BJ (cell line): ENCODE measurements at regions not wholly inside any gene's neighbourhood (a gene's known extent, or its start where the extent isn't known, plus 50 kb on each side); places are given as distances from the start of the nearest gene placed in this dataset.

ENCODE experiments used
- CTCF ChIA-PET: fragments of 350-600 bp; formaldehyde crosslinking; extraction: SDS; loops from one replicate; lab custom pipeline; 2021; ENCODE audit warnings: antibody characterized with exemption, inconsistent platforms; lab: Yijun Ruan, JAX
- POLR2A ChIA-PET: fragments of 300-600 bp; sonication (Branson Sonifier 250); formaldehyde crosslinking; extraction: SDS; loops from one replicate; lab custom pipeline; 2021; ENCODE audit warnings: antibody characterized with exemption; lab: Charles Lee
- DNase-seq: peaks from one replicate; pipeline ENCODE4 v3.0.0-alpha.2; 2011; ENCODE audit warnings: low read depth
- H3K27me3 ChIP-seq: 2 replicates; pipeline ENCODE4 v1.6.0; 2011; ENCODE audit warnings: low read length; ENCODE audit not compliant: control insufficient read depth, insufficient read depth
- H3K36me3 ChIP-seq: 2 replicates; pipeline ENCODE4 v1.5.1; 2011; ENCODE audit warnings: low read length; ENCODE audit not compliant: control insufficient read depth, insufficient read depth
- H3K4me3 ChIP-seq: 2 replicates; pipeline ENCODE4 v1.5.1; 2011; ENCODE audit warnings: low read depth, mild to moderate bottlenecking, control low read depth, low read length
- CTCF ChIP-seq: IDR thresholded peaks from 2 replicates; pipeline ENCODE4 v1.5.1; 2011; ENCODE audit warnings: low read depth, mild to moderate bottlenecking, control low read depth, inconsistent platforms, low read length, moderate library complexity; ENCODE audit not compliant: insufficient read depth

GRCh38 chr5:8828596-8829322 lies 717.1 kb downstream of the SEMA5A start:
- no peaks in the 10 kb centered on the region for H3K27me3 ChIP-seq
- H3K36me3 ChIP-seq: no peaks in the 10 kb centered on the region
- TF ChIP-seq CTCF: no peak
- no peak overlapping the region for H3K4me3 ChIP-seq
- POLR2A ChIA-PET: interaction anchor here (1.1 kb wide), 1 partner anchor 15 kb away, joined by 3 read pairs; no protein-coding TSS in a partner anchor
- DNase-seq: no peak
- CTCF ChIA-PET: interaction anchor here (0.6 to 1.4 kb wide), 7 partner anchors 12 to 1466 kb away, joined by 3 to 6 read pairs (median 4); no protein-coding TSS in a partner anchor

- DNase-seq: peak; percentile 92
- ChIA-PET CTCF (interaction anchor here (1.0 to 1.4 kb wide), 3 partner anchors 11 to 72 kb away, joined by 4 to 6 read pairs (median 4); no protein-coding TSS in a partner anchor), POLR2A (interaction anchor here (0.6 kb wide), 1 partner anchor 11 kb away, joined by 5 read pairs; no protein-coding TSS in a partner anchor)
- H3K27me3 ChIP-seq: no peaks in the 10 kb centered on the region
- no peaks in the 10 kb centered on the region for H3K36me3 ChIP-seq
- no peak overlapping the region for H3K4me3 ChIP-seq
- TF ChIP-seq CTCF: no peak
Observed at GRCh38 chr5:8829323-8830029, 716.4 kb downstream of the SEMA5A start.

DNA sequence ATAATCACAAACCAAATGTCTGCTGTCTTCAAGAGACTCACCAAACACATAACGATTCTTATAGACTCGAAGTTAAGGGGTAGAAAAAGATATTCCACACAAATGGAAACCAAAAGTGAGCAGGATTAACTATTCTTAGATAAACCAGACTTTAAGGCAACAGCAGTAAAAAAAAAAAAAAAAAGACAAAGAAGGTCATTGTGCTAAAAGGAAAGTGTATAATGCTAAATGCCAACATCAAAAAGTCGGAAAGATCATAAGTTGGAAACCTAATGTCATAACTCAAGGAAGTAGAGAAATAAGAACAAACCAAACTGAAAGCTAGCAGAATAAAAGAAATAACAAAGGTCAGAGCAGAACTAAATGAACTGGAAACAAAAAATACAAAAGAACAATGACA lies 714.6 kb downstream of the SEMA5A start:
- no peak for TF ChIP-seq CTCF
- ChIA-PET CTCF (interaction anchor here (0.6 kb wide), 1 partner anchor 182 kb away, joined by 3 read pairs; no protein-coding TSS in a partner anchor), POLR2A (no interaction called here)
- no peaks in the 10 kb centered on the region for H3K27me3 ChIP-seq
- DNase-seq: no peak
- no peak overlapping the region for H3K4me3 ChIP-seq
- H3K36me3 ChIP-seq: no peaks in the 10 kb centered on the region

DNA sequence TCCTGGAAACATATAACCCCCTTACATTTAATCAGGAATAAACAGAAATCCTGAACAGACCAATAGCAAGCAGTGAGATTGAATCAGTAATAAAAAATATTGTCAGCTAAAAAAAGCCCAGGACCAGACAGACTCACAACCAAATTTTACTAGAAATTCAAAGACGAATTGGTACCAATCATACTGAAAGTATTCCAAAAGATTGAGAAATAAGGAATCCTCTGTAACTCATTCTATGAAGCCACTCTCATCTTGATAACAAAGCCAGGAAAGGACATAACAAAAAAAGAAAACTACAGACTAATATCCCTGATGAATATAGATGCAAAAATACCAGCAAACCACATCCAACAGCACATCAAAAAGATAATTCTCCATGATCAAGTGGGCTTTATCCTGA lies 714.0 kb downstream of the SEMA5A start:
- no peaks in the 10 kb centered on the region for H3K36me3 ChIP-seq
- H3K27me3 ChIP-seq: no peaks in the 10 kb centered on the region
- ChIA-PET POLR2A (no interaction called here), CTCF (interaction anchor here (0.6 kb wide), 1 partner anchor 181 kb away, joined by 3 read pairs; no protein-coding TSS in a partner anchor)
- H3K4me3 ChIP-seq: no peak overlapping the region
- DNase-seq: no peak
- TF ChIP-seq CTCF: no peak
